HG03039 (cell line): ENCODE measurements at regions not wholly inside any gene's neighbourhood (a gene's known extent, or its start where the extent isn't known, plus 50 kb on each side); places are given as distances from the start of the nearest gene placed in this dataset.
"Not testable (repeated sequence)": the region's sequence is repeated elsewhere in the genome, so short reads cannot be mapped to it uniquely, and the experiment has no call there.

Source experiments
- ATAC-seq: cut with Tn5 transposase; IDR thresholded peaks from one replicate; pipeline ENCODE4 v1.9.1; 2021; ENCODE audit warnings: mild to moderate bottlenecking, moderate library complexity; ENCODE audit not compliant: unreplicated experiment

DNA sequence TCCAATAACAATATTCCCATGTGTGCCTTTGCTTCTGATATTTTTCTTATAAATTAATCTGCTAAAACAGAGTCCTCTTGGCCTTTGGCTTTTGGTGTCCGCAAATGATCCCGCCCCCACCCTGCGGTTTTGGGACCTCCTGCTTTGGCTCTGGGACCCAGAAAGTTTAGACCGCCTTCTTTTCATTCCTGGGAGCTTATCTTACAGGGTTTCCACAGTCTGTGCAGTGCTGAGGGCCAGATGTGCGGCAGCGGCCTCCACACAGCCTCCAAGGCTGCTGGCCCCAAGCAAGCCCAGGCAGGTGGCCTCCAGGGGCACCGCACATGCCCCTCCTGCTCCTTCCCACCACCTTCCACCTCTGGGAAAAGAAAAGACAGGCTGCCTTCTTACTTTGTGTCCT, 191.5 kb downstream of the ERCC6L2 start:
- no peak for ATAC-seq

DNA sequence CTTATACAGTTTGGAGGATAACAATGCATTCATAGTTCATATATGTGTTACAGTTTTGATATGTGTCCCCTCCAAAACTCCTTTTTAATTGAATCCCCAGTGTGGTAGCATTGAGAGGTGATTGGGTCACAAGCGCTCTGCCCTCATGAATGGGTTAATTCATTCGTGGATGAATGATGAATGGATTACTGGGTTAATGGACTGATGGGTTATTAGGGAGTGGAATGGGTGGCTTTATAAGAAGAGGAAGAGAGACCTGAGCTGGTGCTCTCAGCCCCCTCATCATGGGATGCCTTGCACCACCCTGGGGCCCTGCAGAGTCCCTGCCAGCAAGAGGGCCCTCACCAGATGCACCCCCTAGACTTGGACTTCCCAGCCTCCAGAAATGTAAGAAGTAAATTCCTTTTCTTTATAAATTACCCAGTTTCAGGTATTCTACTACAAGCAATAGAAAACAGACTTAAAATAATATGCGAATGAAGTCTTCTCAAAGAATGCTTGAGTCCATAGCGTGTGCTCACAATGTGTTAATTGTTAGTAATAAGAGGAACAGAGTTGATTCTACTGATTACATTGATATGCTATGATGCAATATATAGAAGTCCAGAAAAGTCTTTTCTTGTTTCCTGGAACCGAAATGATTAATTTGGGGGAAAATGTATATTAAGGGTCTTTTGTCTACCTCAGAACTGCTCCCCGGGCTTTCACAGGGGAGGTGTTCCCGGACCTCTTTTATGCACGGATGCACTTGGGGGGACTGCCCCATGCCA, 190.2 kb downstream of the ERCC6L2 start:
- no peak for ATAC-seq

DNA sequence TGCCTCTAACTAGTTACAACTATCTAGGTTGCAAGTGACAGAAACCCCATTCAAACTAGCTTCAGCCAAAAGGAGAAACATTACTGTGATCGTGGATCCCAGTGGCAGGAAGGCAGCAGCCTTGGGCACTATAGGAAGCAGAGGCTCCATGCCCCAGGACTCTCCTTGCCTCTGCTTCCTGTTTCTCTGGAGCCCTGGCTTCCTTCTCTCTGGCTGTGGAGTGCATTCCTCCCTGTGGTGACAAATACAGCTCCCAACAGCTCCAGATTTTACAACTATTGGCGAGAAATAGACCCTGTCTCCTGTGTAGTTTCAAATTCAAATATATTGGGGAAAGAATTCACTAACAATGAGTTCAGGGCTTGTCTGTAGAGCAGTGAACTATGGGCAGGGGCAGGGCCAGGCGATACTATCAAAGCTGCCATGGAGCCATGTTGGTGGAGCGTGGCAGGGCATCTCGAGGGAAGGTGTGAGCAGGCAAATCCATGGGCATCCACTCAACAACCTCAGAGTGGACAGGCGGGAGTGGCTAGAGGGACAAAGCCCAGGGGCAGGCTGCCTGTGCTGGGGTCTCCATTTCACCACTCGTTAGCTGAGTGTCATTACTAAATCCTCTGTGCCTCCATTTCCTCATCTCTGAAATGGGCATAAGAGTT, 189.5 kb downstream of the ERCC6L2 start:
- no peak for ATAC-seq

DNA sequence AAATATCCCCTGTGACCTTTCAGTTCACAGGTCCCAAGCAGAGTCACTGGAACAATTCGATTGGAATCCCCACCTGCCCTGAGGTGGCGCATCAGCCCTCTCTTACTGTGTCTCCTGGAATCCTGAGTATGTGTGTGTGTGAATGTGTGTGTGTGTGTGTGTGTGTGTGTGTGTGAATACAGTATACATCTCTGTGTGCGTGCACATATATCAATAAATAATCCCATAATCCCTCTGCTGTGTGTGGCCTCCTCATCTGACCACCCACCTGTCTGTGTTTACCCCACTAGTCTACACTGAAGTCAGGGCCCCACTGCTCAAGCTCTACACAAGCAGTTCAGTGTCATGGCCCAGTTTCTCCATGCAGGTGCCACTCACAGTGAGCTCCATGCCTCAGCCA, 187.4 kb downstream of the ERCC6L2 start:
- no peak for ATAC-seq

DNA sequence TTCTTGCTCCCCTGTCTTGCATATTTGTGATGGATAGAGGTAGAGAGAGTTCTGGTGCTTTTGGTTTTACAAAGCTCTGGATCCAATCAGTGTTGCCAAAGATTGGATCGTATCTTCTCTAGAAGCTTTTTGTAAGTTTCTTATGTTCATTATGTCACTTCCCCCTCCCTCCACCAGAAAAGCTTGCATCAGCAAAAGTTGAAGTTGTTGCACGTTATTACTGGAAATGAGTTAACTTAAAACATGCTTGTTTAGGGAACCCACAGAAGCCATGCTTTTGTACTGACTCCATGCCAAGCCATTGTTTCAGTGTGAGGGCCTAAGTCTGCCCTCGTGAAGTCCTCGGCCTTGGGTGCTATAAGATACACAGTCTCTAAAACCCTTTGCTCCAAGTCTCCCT, 186.5 kb downstream of the ERCC6L2 start:
- ATAC-seq = no peak

DNA sequence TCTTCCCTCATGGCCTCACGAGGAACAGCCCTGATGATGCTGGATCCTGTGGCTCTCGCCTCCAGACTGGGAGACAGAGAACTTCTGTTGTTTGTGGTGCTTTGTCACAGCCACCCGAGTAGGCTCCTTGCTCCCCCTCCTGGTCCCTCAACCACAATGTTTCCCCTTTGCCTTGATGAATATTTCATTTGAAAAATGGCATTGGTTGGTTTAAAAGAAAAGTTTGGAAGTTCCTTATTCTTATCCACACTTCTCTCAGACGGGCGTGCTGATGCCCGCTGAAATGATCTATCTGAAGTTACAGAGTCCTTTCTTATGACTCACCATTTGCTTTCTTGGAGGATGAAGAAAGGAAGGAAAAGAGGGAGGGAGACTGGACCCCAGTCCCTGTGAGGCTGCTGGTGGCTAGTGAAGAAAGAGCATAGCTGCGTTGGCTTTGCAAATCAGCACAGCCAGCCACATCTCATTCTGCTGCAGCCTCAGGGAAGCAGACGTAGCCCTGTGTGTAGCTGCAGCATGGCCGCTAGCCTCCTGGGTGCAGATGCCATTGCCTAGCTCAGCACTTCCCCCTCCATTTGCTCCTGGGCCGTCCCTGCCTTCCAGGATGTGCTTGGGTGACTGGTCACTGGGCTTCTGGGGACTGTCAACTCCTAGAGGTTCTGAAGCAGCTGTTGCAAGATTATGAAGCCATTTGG, 185.9 kb downstream of the ERCC6L2 start:
- no peak for ATAC-seq

DNA sequence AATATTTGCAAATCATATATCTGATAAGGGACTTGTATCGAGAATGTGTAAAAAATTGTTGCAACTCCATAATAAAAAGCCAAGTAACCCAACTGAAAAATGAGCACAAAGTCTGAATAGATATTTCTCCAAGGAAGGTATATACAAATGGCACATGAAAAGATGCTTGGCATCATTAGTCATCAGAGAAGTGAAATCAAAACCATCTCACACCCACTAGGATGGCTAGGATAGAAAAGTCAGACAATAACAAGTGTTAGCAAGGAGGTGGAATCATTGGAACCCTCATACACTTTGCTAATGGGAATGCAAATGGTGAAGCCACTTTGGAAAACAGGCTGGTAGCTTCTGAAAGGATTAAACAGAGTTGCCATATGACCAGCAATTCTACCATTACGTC, 182.7 kb downstream of the ERCC6L2 start:
- ATAC-seq = no peak

DNA sequence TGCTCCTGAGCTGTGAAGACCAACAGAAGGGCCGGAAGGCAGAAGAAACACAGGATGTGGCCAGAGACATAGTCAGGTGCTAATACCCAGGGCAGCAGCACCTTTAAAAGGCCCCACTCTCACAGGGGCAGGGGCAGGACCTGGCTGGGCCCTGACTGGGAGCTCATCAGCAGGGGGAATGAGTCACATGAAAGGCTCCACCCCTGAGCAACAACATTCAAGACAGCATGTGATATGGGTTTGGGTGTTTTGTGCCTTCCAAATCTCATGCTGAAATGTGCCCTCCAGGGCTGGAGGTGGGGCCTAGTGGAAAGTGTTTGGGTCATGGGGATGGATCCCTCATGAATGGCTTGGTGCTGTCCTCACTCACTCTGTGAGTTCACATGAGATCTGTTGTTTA, 181.7 kb downstream of the ERCC6L2 start:
- ATAC-seq = no peak

DNA sequence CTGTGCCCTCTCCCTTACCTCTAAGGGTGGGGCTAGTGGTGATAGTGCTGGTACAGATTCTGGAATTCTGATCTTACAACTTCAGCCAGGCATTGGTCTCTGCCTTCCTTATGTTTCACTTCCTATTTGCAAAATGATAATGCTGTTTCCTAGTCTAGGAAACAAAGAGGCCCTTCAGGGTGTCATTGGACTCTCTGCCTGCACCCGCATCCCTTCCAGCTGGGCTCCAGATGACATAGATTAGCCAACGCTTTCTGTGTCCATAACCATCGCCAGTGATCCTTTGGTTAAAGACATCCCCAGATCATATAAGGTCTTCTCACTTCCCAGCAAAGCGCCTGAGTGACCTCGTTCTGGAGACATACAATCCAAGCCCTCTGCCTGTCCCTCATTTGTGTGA, 180.7 kb downstream of the ERCC6L2 start:
- ATAC-seq = no peak

DNA sequence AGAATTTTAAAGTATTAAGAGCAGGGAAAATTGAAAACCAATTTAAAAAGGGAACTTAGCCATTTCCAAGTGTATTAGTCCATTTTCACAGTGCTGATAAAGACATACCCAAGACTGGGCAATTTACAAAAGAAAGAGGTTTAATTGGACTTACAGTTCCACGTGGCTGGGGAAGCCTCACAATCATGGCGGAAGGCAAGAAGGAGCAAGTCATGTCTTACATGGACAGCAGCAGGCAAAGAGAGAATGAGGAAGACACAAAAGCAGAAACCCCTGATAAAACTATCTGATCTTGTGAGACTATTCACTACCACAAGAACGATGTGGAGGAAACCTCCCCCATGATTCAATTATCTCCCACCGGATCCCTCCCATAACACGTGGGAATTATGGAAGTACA, 178.8 kb downstream of the ERCC6L2 start:
- ATAC-seq = not testable (repeated sequence)

DNA sequence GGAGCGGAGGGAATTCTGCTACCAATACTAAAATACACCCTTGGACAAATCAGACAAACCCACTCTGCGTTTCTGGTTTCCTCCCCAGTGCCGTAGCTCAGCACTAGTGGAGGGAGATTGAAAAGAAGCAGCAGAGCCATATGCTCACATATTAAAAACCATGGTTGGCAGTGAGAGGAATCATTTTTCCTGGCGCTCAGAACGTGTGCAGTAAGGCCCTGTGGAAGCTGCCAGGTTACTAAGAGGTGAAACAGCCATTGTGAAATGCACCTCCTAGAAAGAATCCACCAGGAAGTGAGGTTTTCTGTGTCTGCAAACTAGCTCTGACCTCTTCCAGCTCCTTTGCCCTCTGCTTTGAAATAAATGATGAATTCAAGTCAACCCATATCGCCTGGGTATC, 177.2 kb downstream of the ERCC6L2 start:
- no peak for ATAC-seq

DNA sequence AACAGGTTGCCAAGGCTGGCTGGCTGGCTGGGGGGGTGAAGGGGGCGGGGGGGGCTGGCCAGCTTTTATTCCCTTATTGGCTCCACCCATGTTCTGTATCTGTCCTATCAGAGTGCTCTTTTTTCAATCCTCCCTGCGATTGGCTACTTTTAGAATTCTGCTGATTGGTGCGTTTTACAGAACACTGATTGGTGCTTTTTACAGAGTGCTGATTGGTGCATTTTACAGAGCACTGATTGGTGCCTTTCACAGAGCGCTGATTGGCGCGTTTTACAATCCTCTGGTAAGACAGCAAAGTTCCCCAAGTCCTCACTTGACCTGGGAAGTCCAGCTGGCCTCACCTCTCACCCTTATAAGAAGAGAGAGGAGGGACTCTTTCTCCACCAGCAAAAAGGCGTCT, 175.9 kb downstream of the ERCC6L2 start:
- ATAC-seq = no peak

DNA sequence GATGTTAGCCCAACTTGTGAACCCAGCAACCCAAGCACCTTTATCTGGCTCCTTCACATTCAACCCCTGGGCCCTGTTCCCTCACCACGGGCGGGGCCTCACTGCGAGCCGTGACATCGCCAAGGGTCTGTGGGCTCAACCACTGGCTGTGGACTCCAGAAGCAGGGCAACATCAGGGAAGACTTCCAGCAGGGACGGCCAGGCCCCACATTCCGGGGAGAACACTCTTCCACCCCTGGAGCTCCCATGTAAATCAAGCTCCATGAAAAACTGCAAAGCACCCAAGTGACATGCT, 175.3 kb downstream of the ERCC6L2 start:
- no peak for ATAC-seq

DNA sequence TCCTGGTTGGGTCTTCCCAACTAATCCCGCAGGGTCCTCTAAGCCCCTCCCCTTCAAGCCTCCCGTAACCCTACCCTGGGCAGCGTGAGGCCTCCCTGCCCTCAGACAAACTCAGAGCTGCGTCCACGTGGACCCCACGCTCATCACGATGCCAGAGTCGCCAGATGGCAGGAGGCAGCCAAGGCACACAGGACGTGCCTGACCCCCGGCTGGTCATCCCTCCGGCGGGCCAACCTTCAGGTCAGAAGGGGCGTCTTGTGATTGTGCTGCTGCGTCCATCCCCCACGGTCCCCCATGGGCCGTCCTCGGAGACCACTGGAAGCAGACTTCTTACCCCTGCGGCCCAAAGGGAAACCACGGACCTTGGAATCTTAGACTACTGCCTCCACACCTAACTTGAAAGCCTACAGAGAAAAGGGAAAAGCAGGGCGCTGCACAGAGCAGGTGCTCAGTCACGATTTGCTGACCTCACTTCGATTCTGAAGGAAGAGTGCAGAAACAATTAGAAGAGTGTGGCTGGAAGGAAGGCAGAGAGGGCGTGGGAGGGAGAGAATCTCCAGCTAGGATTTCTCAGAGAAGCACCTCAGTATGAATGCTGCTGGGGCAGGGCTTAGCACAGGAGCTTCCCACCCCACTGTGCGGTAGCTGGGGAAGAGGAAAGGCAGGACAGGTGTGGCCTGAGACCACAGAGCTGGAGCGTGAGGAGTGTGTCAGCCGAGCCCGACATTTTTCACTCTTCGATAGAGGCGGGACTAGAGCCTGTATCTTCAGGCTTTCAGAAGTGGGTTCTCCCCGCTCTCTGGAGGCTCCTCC, 174.8 kb downstream of the ERCC6L2 start:
- ATAC-seq = no peak

DNA sequence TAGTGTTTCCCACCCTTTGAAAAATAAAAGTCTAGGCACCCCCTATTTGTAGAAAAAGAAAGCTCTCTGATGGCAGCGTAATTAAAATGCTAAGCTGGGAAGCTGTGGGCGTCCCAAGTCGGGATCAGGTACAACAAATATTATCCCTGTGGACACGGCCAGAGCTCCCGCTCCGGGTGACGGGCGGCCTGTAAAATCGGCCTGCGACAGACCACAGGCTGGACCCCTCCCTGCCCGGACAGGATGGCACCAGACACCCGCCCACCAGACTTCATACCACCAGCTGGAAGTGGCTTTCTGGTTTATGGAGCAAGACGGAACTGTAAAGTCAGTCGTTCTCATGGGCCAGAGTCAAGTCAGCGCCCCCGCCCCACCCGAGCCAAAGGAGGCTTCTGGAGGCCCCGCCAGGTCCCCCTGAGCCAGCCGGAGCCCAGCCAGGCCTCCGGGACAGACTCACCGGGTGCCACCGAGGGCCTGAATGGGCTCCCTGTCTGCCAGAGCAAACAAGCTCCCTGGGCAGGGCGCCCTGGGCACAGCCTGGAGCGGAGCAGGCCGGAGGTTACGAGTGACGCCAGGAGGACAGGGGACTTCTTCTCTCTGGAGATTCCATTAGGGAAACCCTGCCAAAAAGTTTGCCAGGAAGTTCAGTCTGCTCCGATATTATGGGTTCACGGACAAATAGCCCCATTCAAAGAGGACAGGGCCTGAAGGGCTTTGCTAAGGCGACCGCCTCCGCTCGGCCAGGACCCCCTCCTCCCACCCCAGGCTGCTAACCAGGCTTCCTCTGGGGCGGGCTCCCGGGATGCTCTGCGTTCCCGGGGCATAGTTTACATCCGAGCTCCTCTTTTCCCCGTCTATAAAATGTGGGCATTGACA, 173.7 kb downstream of the ERCC6L2 start:
- no peak for ATAC-seq

DNA sequence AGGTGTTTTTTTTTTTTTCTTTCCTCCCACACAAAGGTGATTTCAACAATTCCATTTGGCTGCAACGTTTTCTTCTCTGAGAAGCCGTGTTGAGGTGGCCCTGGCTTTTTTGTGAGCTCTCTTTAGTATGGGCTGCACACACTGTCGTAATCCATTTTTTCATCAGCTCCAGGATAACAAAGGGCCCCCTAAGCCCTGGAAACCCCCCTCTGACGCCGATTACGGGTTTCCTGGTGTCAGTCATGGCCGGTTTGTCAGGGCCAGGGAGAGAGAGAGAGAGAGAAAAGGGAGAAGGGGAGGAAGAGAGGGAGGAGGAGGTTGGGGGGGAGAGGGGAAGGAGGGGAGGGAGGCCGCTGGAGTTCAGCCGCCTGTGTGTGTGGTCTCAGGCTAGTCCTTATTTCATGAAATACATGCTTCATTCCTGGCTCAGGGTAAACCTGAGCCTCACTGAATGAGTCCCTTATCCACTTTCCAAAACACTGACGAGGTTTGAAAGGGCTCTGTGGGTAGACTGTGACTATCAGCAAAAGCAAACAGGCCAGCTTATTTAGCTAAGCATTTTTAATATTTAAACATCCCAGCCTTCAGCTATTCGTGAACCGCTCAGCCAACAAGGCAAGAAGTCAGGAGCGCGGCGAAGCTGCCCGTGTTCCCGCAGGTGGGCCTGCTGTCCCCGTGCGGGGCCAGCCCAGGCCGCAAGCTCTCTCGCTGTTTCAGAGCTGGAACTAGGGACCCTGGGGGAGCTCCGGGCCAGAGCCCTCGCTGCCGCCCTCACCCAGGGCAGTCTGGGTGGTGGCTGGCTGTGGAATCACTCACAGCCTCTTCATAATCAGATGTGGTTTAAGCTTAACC, 172.8 kb downstream of the ERCC6L2 start:
- no peak for ATAC-seq

DNA sequence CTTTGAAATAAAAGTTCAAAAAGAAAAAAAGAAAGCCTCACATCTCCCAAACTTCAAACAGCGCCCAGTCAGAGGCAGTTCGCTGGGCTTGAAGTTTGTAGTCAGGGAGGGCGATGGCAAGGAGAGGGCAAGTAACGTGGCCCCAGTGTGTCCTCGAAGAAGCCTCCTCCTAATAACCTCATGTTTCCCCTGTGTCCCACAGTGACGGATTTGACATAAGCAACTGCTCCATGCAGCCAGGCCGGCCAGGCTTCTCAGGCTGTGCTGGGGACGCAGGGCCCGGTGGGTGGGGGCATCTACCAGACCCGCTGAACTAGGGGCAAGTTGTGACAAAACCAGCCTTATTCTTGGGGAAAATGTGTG, 172.2 kb downstream of the ERCC6L2 start:
- no peak for ATAC-seq

DNA sequence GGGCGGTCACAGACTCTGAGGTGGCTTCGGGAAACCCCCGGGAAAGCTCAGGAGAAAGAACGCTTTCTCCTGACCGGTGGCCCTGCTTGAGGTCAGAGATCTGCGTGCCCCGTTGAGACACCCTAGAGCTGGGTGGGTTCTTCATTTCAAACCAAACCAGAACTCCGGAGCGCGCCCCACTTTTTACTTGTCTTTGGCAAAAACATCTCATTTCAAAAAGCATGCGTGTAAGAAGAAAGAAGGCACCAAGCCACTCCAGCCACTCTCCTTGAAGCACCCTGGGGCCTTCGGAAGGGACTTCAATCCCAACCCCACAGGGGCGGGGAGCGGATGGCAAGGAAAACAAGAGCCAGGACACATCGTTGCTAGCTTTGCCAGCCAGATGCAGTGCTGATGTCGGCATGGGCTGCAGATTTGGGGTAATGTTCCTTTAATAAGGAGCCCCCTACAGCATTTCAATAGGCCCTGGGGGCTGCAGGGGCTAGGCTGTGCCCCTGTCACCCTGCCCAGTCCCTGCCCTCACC, 171.7 kb downstream of the ERCC6L2 start:
- no peak for ATAC-seq

DNA sequence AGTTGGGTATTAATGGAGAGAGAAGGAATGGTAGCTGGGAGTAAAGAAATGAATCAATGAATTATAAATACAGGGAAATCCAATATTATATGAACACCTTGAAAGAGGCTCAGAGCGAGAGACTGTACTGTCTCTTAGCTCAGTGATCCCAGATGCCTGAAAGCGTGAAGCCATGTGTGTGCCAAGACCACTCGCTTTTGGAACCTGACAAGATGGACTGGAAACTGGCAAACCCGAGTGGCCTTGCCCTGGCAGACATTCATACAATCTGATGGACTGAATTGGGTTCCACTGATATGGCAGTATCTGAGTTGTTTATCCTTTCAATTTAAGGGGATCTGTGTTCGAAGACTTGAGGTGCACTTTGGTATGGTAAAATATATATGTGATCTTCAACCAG, 170.3 kb downstream of the ERCC6L2 start:
- no peak for ATAC-seq
